ENCODE measurements at regions not wholly inside any gene's neighbourhood (a gene's known extent, or its start where the extent isn't known, plus 50 kb on each side); places are given as distances from the start of the nearest gene placed in this dataset.

DNA sequence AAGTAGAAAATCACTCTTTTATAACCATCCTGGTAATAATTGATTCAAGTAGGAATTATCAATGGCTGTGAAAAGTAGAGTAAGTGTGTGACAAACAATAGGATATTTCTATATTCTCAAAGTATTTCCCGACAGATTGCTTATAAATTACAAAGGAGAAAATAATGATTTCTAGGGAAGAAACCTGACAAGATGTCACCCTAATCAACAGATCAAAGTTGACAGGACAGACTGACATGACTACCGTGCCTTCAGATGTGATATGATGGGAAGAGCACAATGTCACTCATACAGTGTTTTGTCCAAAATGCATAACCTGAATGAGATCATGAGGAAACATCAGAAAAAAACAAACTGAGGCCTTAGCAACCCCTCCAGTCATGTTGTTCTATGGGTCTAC lies 53.9 kb upstream of the TRIO start:
- TF ChIP-seq, protein P1, sequence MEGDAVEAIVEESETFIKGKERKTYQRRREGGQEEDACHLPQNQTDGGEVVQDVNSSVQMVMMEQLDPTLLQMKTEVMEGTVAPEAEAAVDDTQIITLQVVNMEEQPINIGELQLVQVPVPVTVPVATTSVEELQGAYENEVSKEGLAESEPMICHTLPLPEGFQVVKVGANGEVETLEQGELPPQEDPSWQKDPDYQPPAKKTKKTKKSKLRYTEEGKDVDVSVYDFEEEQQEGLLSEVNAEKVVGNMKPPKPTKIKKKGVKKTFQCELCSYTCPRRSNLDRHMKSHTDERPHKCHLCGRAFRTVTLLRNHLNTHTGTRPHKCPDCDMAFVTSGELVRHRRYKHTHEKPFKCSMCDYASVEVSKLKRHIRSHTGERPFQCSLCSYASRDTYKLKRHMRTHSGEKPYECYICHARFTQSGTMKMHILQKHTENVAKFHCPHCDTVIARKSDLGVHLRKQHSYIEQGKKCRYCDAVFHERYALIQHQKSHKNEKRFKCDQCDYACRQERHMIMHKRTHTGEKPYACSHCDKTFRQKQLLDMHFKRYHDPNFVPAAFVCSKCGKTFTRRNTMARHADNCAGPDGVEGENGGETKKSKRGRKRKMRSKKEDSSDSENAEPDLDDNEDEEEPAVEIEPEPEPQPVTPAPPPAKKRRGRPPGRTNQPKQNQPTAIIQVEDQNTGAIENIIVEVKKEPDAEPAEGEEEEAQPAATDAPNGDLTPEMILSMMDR (IDR thresholded peaks at IDR 0.05), result no peak
- TF ChIP-seq POLR2A (IDR thresholded peaks at IDR 0.05), result no peak

Measured in Peyer's patch (tissue), 4 donors.